Upper lobe of left lung (tissue), 6 donors: ENCODE measurements at regions not wholly inside any gene's neighbourhood (a gene's known extent, or its start where the extent isn't known, plus 50 kb on each side); places are given as distances from the start of the nearest gene placed in this dataset.

Experiments used
- ATAC-seq, 2 donors: fragments of 200-7000 bp; cut with Tn5 transposase; one replicate each; pipeline ENCODE4 v1.9.1; 2022; ENCODE audit warnings: mild to moderate bottlenecking in 2 of 2, moderate library complexity in 2 of 2; ENCODE audit not compliant: low FRiP score in 2 of 2
- DNase-seq, 2 donors: peaks; one replicate each; pipeline ENCODE4 v3.0.0-alpha.2; 2019 to 2020
- H3K27ac ChIP-seq, 4 donors: fragments of 200-600 bp; sonication (generic); one replicate each; pipeline ENCODE4 v1.5.1; 2016 to 2019
- H3K27me3 ChIP-seq, 4 donors: fragments of 200-600 bp; sonication (generic); one replicate each; pipeline ENCODE4 v1.5.1; 2017 to 2019
- H3K36me3 ChIP-seq, 4 donors: fragments of 200-600 bp; sonication (generic); one replicate each; pipeline ENCODE4 v1.5.1; 2016 to 2019
- H3K4me1 ChIP-seq, 4 donors: fragments of 200-600 bp; sonication (generic); one replicate each; pipeline ENCODE4 v1.5.1; 2018 to 2019
- H3K4me3 ChIP-seq, 4 donors: fragments of 200-600 bp; sonication (generic); one replicate each; pipeline ENCODE4 v1.5.1; 2017 to 2019; ENCODE audit warnings: mild to moderate bottlenecking in 2 of 4, moderate library complexity in 1 of 4
- H3K9me3 ChIP-seq, 4 donors: fragments of 200-600 bp; sonication (generic); one replicate each; pipeline ENCODE4 v1.5.1; 2018 to 2019
- CTCF ChIP-seq, 6 experiments: fragments of 450-650 bp in 4 of 6; fragments of 200-600 bp in 2 of 6; sonication (generic) in 2 of 6; IDR thresholded peaks; one replicate each; pipeline ENCODE4 v1.5.1; 2016 to 2019; ENCODE audit warnings: antibody characterized with exemption in 6 of 6
- EP300 ChIP-seq, 4 donors: sonication (generic); formaldehyde crosslinking; IDR thresholded peaks; one replicate each; pipeline ENCODE4 v1.5.1; 2017; ENCODE audit warnings: antibody characterized with exemption in 4 of 4, control low read depth in 2 of 4
- POLR2A ChIP-seq, 4 donors: fragments of 450-650 bp; IDR thresholded peaks; one replicate each; pipeline ENCODE4 v1.5.1; 2016 to 2017; ENCODE audit warnings: antibody characterized with exemption in 4 of 4, mild to moderate bottlenecking in 2 of 4
- POLR2AphosphoS5 ChIP-seq, 2 donors: sonication (generic); formaldehyde crosslinking; IDR thresholded peaks; one replicate each; pipeline ENCODE4 v1.5.1; 2017; ENCODE audit warnings: antibody characterized with exemption in 2 of 2
- WGBS, 2 donors: methylation state at CpG; one replicate each; pipeline ENCODE4 v1.1.5; 2017 to 2018; 5-methylcytosine and 5-hydroxymethylcytosine counted together
- donor health status: DM: no; HTN: no; CAD: no; lungs with moderate emphysema.
- donor health status: DM: no; HTN: yes; CAD: no; lungs with severe emphysema.

- 87 to 88% methylated on average over 4 of the region's 4 CpGs for WGBS, 2 donors
- no peaks in the 10 kb centered on the region for H3K36me3 ChIP-seq
- DNase-seq = no peak
- no peaks in the 10 kb centered on the region for H3K9me3 ChIP-seq
- no peak overlapping the region for H3K4me3 ChIP-seq
- no peaks in the 10 kb centered on the region for H3K27me3 ChIP-seq
- no peak for ATAC-seq
- H3K4me1 ChIP-seq = no peaks in the 10 kb centered on the region
- H3K27ac ChIP-seq = no peak overlapping the region
- no peak for TF ChIP-seq CTCF (IDR thresholded peaks at IDR 0.05)
- TF ChIP-seq EP300 (IDR thresholded peaks at IDR 0.05) = no peak
- no peak for TF ChIP-seq POLR2AphosphoS5 (IDR thresholded peaks at IDR 0.05)
- no peak for TF ChIP-seq POLR2A (IDR thresholded peaks at IDR 0.05)
Observed at GRCh38 chr3:103393395-103394186, 958.8 kb downstream of the ZPLD1 start.

GRCh38 chr3:103403191-103403590, 968.4 kb downstream of the ZPLD1 start:
- no peak for ATAC-seq
- 75 to 81% methylated on average over 2 of the region's 2 CpGs for WGBS, 2 donors
- H3K4me1 ChIP-seq = no peaks in the 10 kb centered on the region
- no peak for TF ChIP-seq POLR2AphosphoS5 (IDR thresholded peaks at IDR 0.05)
- no peak for TF ChIP-seq CTCF (IDR thresholded peaks at IDR 0.05)
- TF ChIP-seq EP300 (IDR thresholded peaks at IDR 0.05) = no peak
- TF ChIP-seq POLR2A (IDR thresholded peaks at IDR 0.05) = no peak
- DNase-seq = no peak
- H3K27ac ChIP-seq = no peak overlapping the region
- H3K4me3 ChIP-seq = no peak overlapping the region
- H3K9me3 ChIP-seq = no peaks in the 10 kb centered on the region
- H3K36me3 ChIP-seq = no peaks in the 10 kb centered on the region
- no peaks in the 10 kb centered on the region for H3K27me3 ChIP-seq

GRCh38 chr3:103406320-103406850, 971.6 kb downstream of the ZPLD1 start:
- H3K36me3 ChIP-seq = no peaks in the 10 kb centered on the region
- H3K9me3 ChIP-seq = no peaks in the 10 kb centered on the region
- no peaks in the 10 kb centered on the region for H3K27me3 ChIP-seq
- TF ChIP-seq EP300 (IDR thresholded peaks at IDR 0.05) = no peak
- TF ChIP-seq CTCF (IDR thresholded peaks at IDR 0.05) = no peak
- no peak for TF ChIP-seq POLR2A (IDR thresholded peaks at IDR 0.05)
- TF ChIP-seq POLR2AphosphoS5 (IDR thresholded peaks at IDR 0.05) = no peak
- no peak for ATAC-seq
- no peak for DNase-seq
- H3K4me1 ChIP-seq = no peaks in the 10 kb centered on the region
- 83 to 84% methylated on average over 7 of the region's 7 CpGs for WGBS, 2 donors
- H3K27ac ChIP-seq = no peak overlapping the region
- no peak overlapping the region for H3K4me3 ChIP-seq

- no peaks in the 10 kb centered on the region for H3K36me3 ChIP-seq
- DNase-seq = peak in 1 of 2 donors; percentile 54
- H3K4me3 ChIP-seq = no peak overlapping the region
- TF ChIP-seq EP300 (IDR thresholded peaks at IDR 0.05) (no peak), POLR2AphosphoS5 (IDR thresholded peaks at IDR 0.05) (no peak), CTCF (IDR thresholded peaks at IDR 0.05) (no peak), POLR2A (IDR thresholded peaks at IDR 0.05) (no peak)
- H3K4me1 ChIP-seq = no peaks in the 10 kb centered on the region
- WGBS, 2 donors = 66 to 77% methylated on average over 14 to 17 of the region's 17 CpGs
- H3K27me3 ChIP-seq = no peaks in the 10 kb centered on the region
- peak in 1 of 2 donors; percentile 42 for ATAC-seq
- no peaks in the 10 kb centered on the region for H3K9me3 ChIP-seq
- no peak overlapping the region for H3K27ac ChIP-seq
Observed at GRCh38 chr3:103410231-103410630, 975.4 kb downstream of the ZPLD1 start.

- Histone ChIP-seq H3K36me3 (no peaks in the 10 kb centered on the region), H3K27ac (no peak overlapping the region), H3K27me3 (no peaks in the 10 kb centered on the region), H3K9me3 (no peaks in the 10 kb centered on the region), H3K4me3 (no peak overlapping the region), H3K4me1 (no peaks in the 10 kb centered on the region)
- no peak for TF ChIP-seq EP300 (IDR thresholded peaks at IDR 0.05)
- no peak for TF ChIP-seq CTCF (IDR thresholded peaks at IDR 0.05)
- TF ChIP-seq POLR2AphosphoS5 (IDR thresholded peaks at IDR 0.05) = no peak
- TF ChIP-seq POLR2A (IDR thresholded peaks at IDR 0.05) = no peak
- 76 to 79% methylated on average over 3 of the region's 3 CpGs for WGBS, 2 donors
- ATAC-seq = no peak
- DNase-seq = no peak
Observed at GRCh38 chr3:103421460-103421859, 986.6 kb downstream of the ZPLD1 start.
